ENCODE measurements at regions not wholly inside any gene's neighbourhood (a gene's known extent, or its start where the extent isn't known, plus 50 kb on each side); places are given as distances from the start of the nearest gene placed in this dataset.
A peak's percentile ranks its signal among the peaks of the same experiment; 100 is the strongest.

GRCh38 chr13:40492511-40492910 is 173.9 kb downstream of the FOXO1 start:
- Histone ChIP-seq H3K27me3 (no peaks in the 10 kb centered on the region), H3K36me3 (no peaks in the 10 kb centered on the region), H3K4me1 (no peaks in the 10 kb centered on the region), H3K9me3 (no peaks in the 10 kb centered on the region), H3K4me3 (no peak overlapping the region), H3K27ac (no peak overlapping the region)
- no peak for TF ChIP-seq POLR2A (IDR thresholded peaks at IDR 0.05)
- TF ChIP-seq CTCF (IDR thresholded peaks at IDR 0.05): no peak
- no peak for DNase-seq

GRCh38 chr13:40494513-40494912 is 171.9 kb downstream of the FOXO1 start:
- H3K27me3 ChIP-seq: no peaks in the 10 kb centered on the region
- H3K27ac ChIP-seq: peak overlapping the region in 2 of 4 donors; percentile 30 to 47
- no peaks in the 10 kb centered on the region for H3K9me3 ChIP-seq
- TF ChIP-seq CTCF (IDR thresholded peaks at IDR 0.05) (no peak), POLR2A (IDR thresholded peaks at IDR 0.05) (no peak)
- H3K4me1 ChIP-seq: no peaks in the 10 kb centered on the region
- no peak for DNase-seq
- no peak overlapping the region for H3K4me3 ChIP-seq
- H3K36me3 ChIP-seq: no peaks in the 10 kb centered on the region

GRCh38 chr13:40494946-40495620 is 171.4 kb downstream of the FOXO1 start:
- TF ChIP-seq CTCF (IDR thresholded peaks at IDR 0.05): no peak
- no peak for DNase-seq
- Histone ChIP-seq H3K4me1 (no peaks in the 10 kb centered on the region), H3K9me3 (no peaks in the 10 kb centered on the region), H3K27ac (peak overlapping the region in 2 of 4 donors; percentile 30 to 38), H3K36me3 (no peaks in the 10 kb centered on the region), H3K4me3 (no peak overlapping the region), H3K27me3 (no peaks in the 10 kb centered on the region)

DNA sequence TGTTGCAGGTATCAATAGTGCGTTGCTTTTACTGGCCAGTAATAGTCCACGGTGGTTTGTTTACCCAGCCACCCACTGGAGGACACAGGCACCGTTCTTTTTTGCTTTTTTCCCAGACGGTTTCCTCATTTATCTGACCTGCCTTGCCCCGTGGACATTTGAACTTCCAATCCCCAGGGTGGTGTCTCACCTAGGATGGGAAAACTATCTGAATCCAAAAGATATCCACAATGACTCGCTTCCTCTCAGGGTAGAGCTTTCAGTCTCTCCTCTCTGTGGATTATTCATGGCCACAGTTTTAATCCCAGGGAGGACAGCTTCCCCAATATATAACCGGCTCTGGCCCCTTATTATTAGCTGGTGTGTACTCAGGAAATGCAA is 170.8 kb downstream of the FOXO1 start:
- no peaks in the 10 kb centered on the region for H3K36me3 ChIP-seq
- H3K4me3 ChIP-seq: no peak overlapping the region
- H3K27me3 ChIP-seq: no peaks in the 10 kb centered on the region
- no peaks in the 10 kb centered on the region for H3K9me3 ChIP-seq
- no peak for TF ChIP-seq CTCF (IDR thresholded peaks at IDR 0.05)
- no peak overlapping the region for H3K27ac ChIP-seq
- H3K4me1 ChIP-seq: no peaks in the 10 kb centered on the region
- no peak for DNase-seq

GRCh38 chr13:40496035-40496810 is 170.2 kb downstream of the FOXO1 start:
- Histone ChIP-seq H3K27ac (no peak overlapping the region), H3K36me3 (no peaks in the 10 kb centered on the region), H3K4me1 (no peaks in the 10 kb centered on the region), H3K9me3 (no peaks in the 10 kb centered on the region), H3K27me3 (no peaks in the 10 kb centered on the region), H3K4me3 (no peak overlapping the region)
- no peak for DNase-seq
- no peak for TF ChIP-seq POLR2A (IDR thresholded peaks at IDR 0.05)
- no peak for TF ChIP-seq CTCF (IDR thresholded peaks at IDR 0.05)

Data from Peyer's patch (tissue), 4 donors.